Trophoblast cell (in vitro differentiated cells and primary cell): ENCODE measurements at regions not wholly inside any gene's neighbourhood (a gene's known extent, or its start where the extent isn't known, plus 50 kb on each side); places are given as distances from the start of the nearest gene placed in this dataset.

Experiments used
- DNase-seq, 2 donors: peaks; one replicate each; pipeline ENCODE4 v3.0.0-alpha.2; 2016
- H2AFZ ChIP-seq: 2 replicates; pipeline ENCODE4 v1.6.1; 2013; ENCODE audit warnings: low read length, moderate library complexity, mild to moderate bottlenecking; ENCODE audit not compliant: insufficient read depth, poor library complexity
- H2AK5ac ChIP-seq: 2 replicates; pipeline ENCODE4 v1.6.1; 2013; ENCODE audit warnings: mild to moderate bottlenecking, low read length
- H2BK120ac ChIP-seq: 2 replicates; pipeline ENCODE4 v1.6.1; 2013; ENCODE audit warnings: low read length, mild to moderate bottlenecking, moderate library complexity; ENCODE audit not compliant: insufficient read depth, poor library complexity
- H2BK12ac ChIP-seq: 2 replicates; pipeline ENCODE4 v1.6.1; 2013; ENCODE audit warnings: mild to moderate bottlenecking, low read length, moderate library complexity
- H2BK5ac ChIP-seq: 2 replicates; pipeline ENCODE4 v1.6.1; 2013; ENCODE audit warnings: low read length, low read depth, moderate library complexity, mild to moderate bottlenecking; ENCODE audit not compliant: poor library complexity
- H3K14ac ChIP-seq: 2 replicates; pipeline ENCODE4 v1.6.1; 2013; ENCODE audit warnings: mild to moderate bottlenecking, low read length
- H3K18ac ChIP-seq: 2 replicates; pipeline ENCODE4 v1.6.1; 2013; ENCODE audit warnings: mild to moderate bottlenecking, low read length
- H3K23ac ChIP-seq: 2 replicates; pipeline ENCODE4 v1.6.1; 2013; ENCODE audit warnings: low read length
- H3K27ac ChIP-seq: 2 replicates; pipeline ENCODE4 v1.5.1; 2013; ENCODE audit warnings: low read depth, mild to moderate bottlenecking, inconsistent platforms, low read length, moderate library complexity
- H3K27me3 ChIP-seq: 2 replicates; pipeline ENCODE4 v1.6.1; 2013; ENCODE audit warnings: inconsistent platforms, mild to moderate bottlenecking, low read length, moderate library complexity; ENCODE audit not compliant: insufficient read depth
- H3K36me3 ChIP-seq, 2 experiments: 1 replicate in 1 of 2; 2 replicates in 1 of 2; pipeline ENCODE4 v1.6.1; 2013; ENCODE audit warnings: low read length in 2 of 2, mild to moderate bottlenecking in 2 of 2, moderate library complexity in 1 of 2; ENCODE audit not compliant: insufficient read depth in 2 of 2, control insufficient read depth in 1 of 2
- H3K4ac ChIP-seq: 2 replicates; pipeline ENCODE4 v1.6.1; 2013; ENCODE audit warnings: low read depth, mild to moderate bottlenecking, low read length, moderate library complexity
- H3K4me1 ChIP-seq, 2 experiments: 1 replicate in 1 of 2; 2 replicates in 1 of 2; pipeline ENCODE4 v1.6.1; 2013; ENCODE audit warnings: low read length in 2 of 2, mild to moderate bottlenecking in 2 of 2, moderate library complexity in 1 of 2; ENCODE audit not compliant: insufficient read depth in 2 of 2, control insufficient read depth in 1 of 2
- H3K4me2 ChIP-seq: 2 replicates; pipeline ENCODE4 v1.6.1; 2013; ENCODE audit warnings: inconsistent platforms, mild to moderate bottlenecking, low read length, moderate library complexity
- H3K4me3 ChIP-seq: 2 replicates; pipeline ENCODE4 v1.5.1; 2013; ENCODE audit warnings: mild to moderate bottlenecking, low read depth, low read length, inconsistent platforms
- H3K79me1 ChIP-seq: one replicate; pipeline ENCODE4 v1.6.1; 2013; ENCODE audit warnings: low read length
- H3K79me2 ChIP-seq: 2 replicates; pipeline ENCODE4 v1.6.1; 2013; ENCODE audit warnings: low read length, mild to moderate bottlenecking; ENCODE audit not compliant: control insufficient read depth, insufficient read depth, poor library complexity
- H3K9ac ChIP-seq: 2 replicates; pipeline ENCODE4 v1.6.1; 2013; ENCODE audit warnings: mild to moderate bottlenecking, low read length
- H3K9me3 ChIP-seq: 2 replicates; pipeline ENCODE4 v1.6.1; 2013; ENCODE audit warnings: low read depth, mild to moderate bottlenecking, control low read depth, inconsistent platforms, low read length; ENCODE audit not compliant: insufficient read depth
- H4K12ac ChIP-seq: 2 replicates; pipeline ENCODE4 v1.6.1; 2013; ENCODE audit warnings: low read depth, mild to moderate bottlenecking, low read length, moderate library complexity
- H4K8ac ChIP-seq: 2 replicates; pipeline ENCODE4 v1.6.1; 2013; ENCODE audit warnings: low read depth, mild to moderate bottlenecking, low read length, moderate library complexity
- H4K91ac ChIP-seq: one replicate; pipeline ENCODE4 v1.6.1; 2013; ENCODE audit warnings: low read depth, mild to moderate bottlenecking, low read length, moderate library complexity
- WGBS: extraction: QIAGEN DNeasy Blood & Tissue Kit; methylation state at CpG from one replicate; pipeline ENCODE4 v1.1.7; 2013; ENCODE audit warnings: missing lambda C conversion rate; ENCODE audit not compliant: insufficient read length, insufficient coverage; ENCODE audit errors: extremely low coverage; 5-methylcytosine and 5-hydroxymethylcytosine counted together

DNA sequence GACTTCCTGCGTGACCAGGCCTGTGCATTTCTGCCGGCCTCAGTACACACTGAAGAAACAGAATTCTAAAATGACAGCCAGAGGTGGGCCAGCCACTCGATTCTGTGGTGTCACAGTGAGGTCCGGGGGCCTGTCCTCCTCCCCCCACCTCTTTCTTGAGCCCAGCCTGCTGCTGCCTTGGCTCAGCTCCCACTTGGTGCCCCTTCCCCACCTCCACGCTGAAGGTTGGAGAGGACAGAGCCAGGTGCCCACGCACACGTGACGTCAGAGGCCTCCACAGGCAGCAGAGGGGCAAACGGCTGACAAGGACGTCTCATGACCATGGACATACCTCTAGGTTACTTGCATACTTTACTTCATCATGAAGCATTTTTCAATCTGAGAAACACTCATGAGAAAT, 78.0 kb upstream of the SHANK2 start:
- Histone ChIP-seq H3K9me3 (peaks cover 21% of the 10 kb centered on the region), H3K4me3 (no peak overlapping the region), H2AK5ac (no peak overlapping the region), H4K91ac (no peak overlapping the region), H4K12ac (no peak overlapping the region), H3K4ac (no peak overlapping the region), H2BK5ac (no peak overlapping the region), H3K79me1 (no peaks in the 10 kb centered on the region), H2BK12ac (no peak overlapping the region), H3K27ac (no peak overlapping the region), H4K8ac (no peak overlapping the region), H3K18ac (no peak overlapping the region), H3K9ac (no peak overlapping the region), H3K4me2 (no peak overlapping the region), H2BK120ac (no peak overlapping the region), H2AFZ (no peak overlapping the region), H3K23ac (no peak overlapping the region), H3K14ac (no peak overlapping the region), H3K4me1 (no peaks in the 10 kb centered on the region), H3K27me3 (no peaks in the 10 kb centered on the region), H3K36me3 (no peaks in the 10 kb centered on the region), H3K79me2 (no peaks in the 10 kb centered on the region)
- DNase-seq, result no peak
- WGBS, result no CpG with 5 or more reads among the region's 10 CpGs

DNA sequence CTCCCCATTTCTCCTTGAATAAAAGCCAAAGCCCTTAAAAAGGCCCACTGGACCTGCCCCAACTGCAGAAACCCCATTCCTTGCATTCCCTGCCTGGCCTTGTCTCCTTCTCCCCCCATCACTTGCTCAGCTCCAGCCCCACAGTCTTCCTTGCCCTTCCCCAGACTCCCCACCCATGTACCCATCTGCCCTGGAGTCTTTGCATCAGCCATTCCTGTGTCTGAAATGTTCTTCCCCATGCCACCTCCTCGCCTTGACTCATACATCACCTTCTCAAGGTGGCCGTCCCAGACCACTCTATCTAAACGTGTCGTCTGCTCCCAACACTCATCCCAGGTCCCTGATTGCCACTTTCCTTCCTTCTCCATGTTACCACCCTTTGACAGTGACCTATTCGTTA, 77.4 kb upstream of the SHANK2 start:
- H4K8ac ChIP-seq, result no peak overlapping the region
- H2BK120ac ChIP-seq, result no peak overlapping the region
- no peak overlapping the region for H4K91ac ChIP-seq
- no peak overlapping the region for H2AK5ac ChIP-seq
- no peak overlapping the region for H3K14ac ChIP-seq
- H2AFZ ChIP-seq, result no peak overlapping the region
- no peak overlapping the region for H3K23ac ChIP-seq
- peaks cover 18% of the 10 kb centered on the region for H3K9me3 ChIP-seq
- no peak overlapping the region for H3K4me3 ChIP-seq
- no peak overlapping the region for H3K9ac ChIP-seq
- no peaks in the 10 kb centered on the region for H3K79me2 ChIP-seq
- H4K12ac ChIP-seq, result no peak overlapping the region
- no peaks in the 10 kb centered on the region for H3K79me1 ChIP-seq
- no peak overlapping the region for H3K27ac ChIP-seq
- no CpG with 5 or more reads among the region's 5 CpGs for WGBS
- H3K4ac ChIP-seq, result no peak overlapping the region
- H3K27me3 ChIP-seq, result no peaks in the 10 kb centered on the region
- H3K18ac ChIP-seq, result no peak overlapping the region
- H3K4me2 ChIP-seq, result no peak overlapping the region
- H2BK5ac ChIP-seq, result no peak overlapping the region
- H3K4me1 ChIP-seq, result no peaks in the 10 kb centered on the region
- H3K36me3 ChIP-seq, result no peaks in the 10 kb centered on the region
- no peak overlapping the region for H2BK12ac ChIP-seq
- DNase-seq, result no peak

DNA sequence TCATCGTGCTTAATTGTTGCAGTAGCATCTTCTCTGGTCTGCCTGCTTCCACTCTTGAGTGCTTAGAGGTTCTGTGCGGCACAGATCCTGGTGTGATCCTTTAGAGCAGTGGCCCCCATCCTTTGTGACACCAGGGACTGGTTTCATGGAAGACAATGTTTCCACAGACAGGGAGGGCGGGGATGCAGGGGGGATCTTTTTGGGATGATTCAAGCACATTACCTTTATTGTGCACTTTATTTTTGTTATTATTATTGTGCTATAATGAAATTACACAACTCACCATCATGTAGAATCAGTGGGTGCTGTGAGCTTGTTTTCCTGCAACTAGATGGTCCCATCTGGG, 76.8 kb upstream of the SHANK2 start:
- no peak overlapping the region for H3K27ac ChIP-seq
- H3K4ac ChIP-seq, result no peak overlapping the region
- H3K27me3 ChIP-seq, result no peaks in the 10 kb centered on the region
- no peak overlapping the region for H3K9ac ChIP-seq
- H4K12ac ChIP-seq, result no peak overlapping the region
- H3K36me3 ChIP-seq, result no peaks in the 10 kb centered on the region
- no peak overlapping the region for H2BK5ac ChIP-seq
- H3K23ac ChIP-seq, result no peak overlapping the region
- H3K14ac ChIP-seq, result no peak overlapping the region
- H2AFZ ChIP-seq, result no peak overlapping the region
- H3K79me1 ChIP-seq, result no peaks in the 10 kb centered on the region
- no peak for DNase-seq
- peaks cover 17% of the 10 kb centered on the region for H3K9me3 ChIP-seq
- no peak overlapping the region for H4K8ac ChIP-seq
- no peaks in the 10 kb centered on the region for H3K79me2 ChIP-seq
- no peak overlapping the region for H3K4me3 ChIP-seq
- H3K4me2 ChIP-seq, result no peak overlapping the region
- H2BK120ac ChIP-seq, result no peak overlapping the region
- no peak overlapping the region for H2AK5ac ChIP-seq
- WGBS, result no CpG with 5 or more reads among the region's 3 CpGs
- no peak overlapping the region for H2BK12ac ChIP-seq
- H4K91ac ChIP-seq, result no peak overlapping the region
- no peaks in the 10 kb centered on the region for H3K4me1 ChIP-seq
- H3K18ac ChIP-seq, result no peak overlapping the region

- no peaks in the 10 kb centered on the region for H3K79me1 ChIP-seq
- no peaks in the 10 kb centered on the region for H3K4me1 ChIP-seq
- no peaks in the 10 kb centered on the region for H3K79me2 ChIP-seq
- H3K36me3 ChIP-seq, result no peaks in the 10 kb centered on the region
- H3K4me2 ChIP-seq, result no peak overlapping the region
- peaks cover 11% of the 10 kb centered on the region for H3K9me3 ChIP-seq
- H3K23ac ChIP-seq, result no peak overlapping the region
- H2BK12ac ChIP-seq, result no peak overlapping the region
- H2BK120ac ChIP-seq, result no peak overlapping the region
- no peak overlapping the region for H3K9ac ChIP-seq
- no peak for DNase-seq
- H2AK5ac ChIP-seq, result no peak overlapping the region
- WGBS, result no CpG with 5 or more reads among the region's 20 CpGs
- H3K4me3 ChIP-seq, result no peak overlapping the region
- H4K8ac ChIP-seq, result no peak overlapping the region
- H3K4ac ChIP-seq, result no peak overlapping the region
- no peaks in the 10 kb centered on the region for H3K27me3 ChIP-seq
- H2BK5ac ChIP-seq, result no peak overlapping the region
- H3K14ac ChIP-seq, result no peak overlapping the region
- H3K27ac ChIP-seq, result no peak overlapping the region
- H2AFZ ChIP-seq, result no peak overlapping the region
- no peak overlapping the region for H4K91ac ChIP-seq
- no peak overlapping the region for H4K12ac ChIP-seq
- no peak overlapping the region for H3K18ac ChIP-seq
Observed at GRCh38 chr11:71327156-71328085, 75.0 kb upstream of the SHANK2 start.
